H1 (cell line): ENCODE measurements at regions not wholly inside any gene's neighbourhood (a gene's known extent, or its start where the extent isn't known, plus 50 kb on each side); places are given as distances from the start of the nearest gene placed in this dataset.

Experiments
- CEBPB ChIP-seq: IDR thresholded peaks from 2 replicates; pipeline ENCODE4 v1.6.1; 2012; ENCODE audit warnings: low read depth, low read length
- GTF2F1 ChIP-seq: IDR thresholded peaks from 2 replicates; pipeline ENCODE4 v1.6.1; 2012; ENCODE audit warnings: low read depth, low read length, improper control_type of control experiment, borderline replicate concordance
- JUND ChIP-seq: IDR thresholded peaks from 2 replicates; pipeline ENCODE4 v1.6.1; 2011; ENCODE audit warnings: mild to moderate bottlenecking, improper control_type of control experiment, low read length
- POLR2A ChIP-seq, 2 experiments: IDR thresholded peaks; 1 replicate in 1 of 2; 2 replicates in 1 of 2; pipeline ENCODE4 v1.6.1; 2011; ENCODE audit warnings: low read depth in 2 of 2, low read length in 2 of 2, mild to moderate bottlenecking in 2 of 2; ENCODE audit errors: control extremely low read depth in 1 of 2
- RNF2 ChIP-seq: fragments of 200-900, 300-1000 bp; sonication (generic); IDR thresholded peaks from 2 replicates; pipeline ENCODE4 v1.7.1; 2016; ENCODE audit warnings: borderline replicate concordance, low read depth, mild to moderate bottlenecking, antibody characterized with exemption, low read length; ENCODE audit not compliant: poor library complexity, severe bottlenecking; ENCODE audit errors: missing control alignments
- RXRA ChIP-seq: IDR thresholded peaks from 2 replicates; pipeline ENCODE4 v1.6.1; 2011; ENCODE audit warnings: low read depth, mild to moderate bottlenecking, low read length, moderate library complexity; ENCODE audit not compliant: insufficient read depth
- SAP30 ChIP-seq: fragments of 300-600 bp; sonication (generic); IDR thresholded peaks from 2 replicates; pipeline ENCODE4 v1.7.1; 2012; ENCODE audit warnings: low read length, moderate library complexity, mild to moderate bottlenecking, inconsistent platforms; ENCODE audit not compliant: insufficient read depth, insufficient replicate concordance
- SP1 ChIP-seq: IDR thresholded peaks from 2 replicates; pipeline ENCODE4 v1.6.1; 2011; ENCODE audit warnings: low read depth, low read length
- TAF1 ChIP-seq: IDR thresholded peaks from 2 replicates; pipeline ENCODE4 v1.6.1; 2011; ENCODE audit warnings: mild to moderate bottlenecking, low read depth, low read length
- TEAD4 ChIP-seq: IDR thresholded peaks from 2 replicates; pipeline ENCODE4 v1.6.1; 2012; ENCODE audit warnings: low read depth, low read length, inconsistent platforms, mixed read lengths
- YY1 ChIP-seq: IDR thresholded peaks from 2 replicates; pipeline ENCODE4 v1.6.1; 2011; ENCODE audit warnings: low read depth, mild to moderate bottlenecking, low read length
- TF ChIP-seq, protein P1 (sequence below), 3 experiments: IDR thresholded peaks; 1 replicate in 2 of 3; 2 replicates in 1 of 3; pipeline versions ENCODE4 v1.5.1 to v1.6.1; 2011; ENCODE audit warnings: low read length in 3 of 3, mild to moderate bottlenecking in 3 of 3, inconsistent platforms in 2 of 3, low read depth in 1 of 3, moderate library complexity in 1 of 3; ENCODE audit not compliant: insufficient read depth in 1 of 3; ENCODE audit errors: control extremely low read depth in 1 of 3
- TF ChIP-seq, protein P2 (sequence below): IDR thresholded peaks from 2 replicates; pipeline ENCODE4 v1.6.1; 2011; ENCODE audit warnings: low read length, improper control_type of control experiment
- TF ChIP-seq, protein P3 (sequence below): fragments of 300-600 bp; sonication (generic); IDR thresholded peaks from 2 replicates; pipeline ENCODE4 v1.7.1; 2012; ENCODE audit warnings: low read length, moderate library complexity, mild to moderate bottlenecking, inconsistent platforms; ENCODE audit not compliant: insufficient replicate concordance

DNA sequence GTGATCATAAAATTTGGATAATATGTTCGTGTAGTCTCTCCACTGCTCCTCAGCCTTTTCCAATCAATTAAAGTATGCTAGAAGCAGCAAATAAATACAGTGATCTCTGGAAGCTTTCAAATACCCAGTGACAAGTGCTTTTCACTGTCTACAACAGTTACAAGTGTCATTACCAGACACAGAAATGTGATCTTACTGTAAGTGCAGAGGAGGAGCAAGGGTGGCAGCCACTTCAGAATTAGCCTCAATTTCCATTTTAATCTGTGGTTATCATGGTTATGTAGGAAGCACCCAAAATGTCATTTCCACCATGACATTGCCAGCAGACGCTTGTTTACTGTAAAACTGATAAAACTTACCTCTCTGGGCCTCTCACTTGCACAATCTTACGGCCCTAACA, 133.9 kb upstream of the ADAMTS3 start:
- TF ChIP-seq GTF2F1 (no peak), POLR2A (IDR thresholded peaks at IDR 0.05; ENCODE audit: control extremely low read depth in 1 of 2, low read depth in 2 of 2, low read length in 2 of 2) (no peak), RXRA (no peak), JUND (no peak), TAF1 (no peak), TEAD4 (no peak), SP1 (no peak), YY1 (no peak), CEBPB (no peak), RNF2 (no peak), SAP30 (no peak)
- TF ChIP-seq, protein P1, sequence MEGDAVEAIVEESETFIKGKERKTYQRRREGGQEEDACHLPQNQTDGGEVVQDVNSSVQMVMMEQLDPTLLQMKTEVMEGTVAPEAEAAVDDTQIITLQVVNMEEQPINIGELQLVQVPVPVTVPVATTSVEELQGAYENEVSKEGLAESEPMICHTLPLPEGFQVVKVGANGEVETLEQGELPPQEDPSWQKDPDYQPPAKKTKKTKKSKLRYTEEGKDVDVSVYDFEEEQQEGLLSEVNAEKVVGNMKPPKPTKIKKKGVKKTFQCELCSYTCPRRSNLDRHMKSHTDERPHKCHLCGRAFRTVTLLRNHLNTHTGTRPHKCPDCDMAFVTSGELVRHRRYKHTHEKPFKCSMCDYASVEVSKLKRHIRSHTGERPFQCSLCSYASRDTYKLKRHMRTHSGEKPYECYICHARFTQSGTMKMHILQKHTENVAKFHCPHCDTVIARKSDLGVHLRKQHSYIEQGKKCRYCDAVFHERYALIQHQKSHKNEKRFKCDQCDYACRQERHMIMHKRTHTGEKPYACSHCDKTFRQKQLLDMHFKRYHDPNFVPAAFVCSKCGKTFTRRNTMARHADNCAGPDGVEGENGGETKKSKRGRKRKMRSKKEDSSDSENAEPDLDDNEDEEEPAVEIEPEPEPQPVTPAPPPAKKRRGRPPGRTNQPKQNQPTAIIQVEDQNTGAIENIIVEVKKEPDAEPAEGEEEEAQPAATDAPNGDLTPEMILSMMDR (IDR thresholded peaks at IDR 0.05; ENCODE audit: control extremely low read depth in 1 of 3, insufficient read depth in 1 of 3, low read depth in 1 of 3, low read length in 3 of 3): no peak
- TF ChIP-seq, protein P2, sequence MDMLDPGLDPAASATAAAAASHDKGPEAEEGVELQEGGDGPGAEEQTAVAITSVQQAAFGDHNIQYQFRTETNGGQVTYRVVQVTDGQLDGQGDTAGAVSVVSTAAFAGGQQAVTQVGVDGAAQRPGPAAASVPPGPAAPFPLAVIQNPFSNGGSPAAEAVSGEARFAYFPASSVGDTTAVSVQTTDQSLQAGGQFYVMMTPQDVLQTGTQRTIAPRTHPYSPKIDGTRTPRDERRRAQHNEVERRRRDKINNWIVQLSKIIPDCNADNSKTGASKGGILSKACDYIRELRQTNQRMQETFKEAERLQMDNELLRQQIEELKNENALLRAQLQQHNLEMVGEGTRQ: no peak
- TF ChIP-seq, protein P3, sequence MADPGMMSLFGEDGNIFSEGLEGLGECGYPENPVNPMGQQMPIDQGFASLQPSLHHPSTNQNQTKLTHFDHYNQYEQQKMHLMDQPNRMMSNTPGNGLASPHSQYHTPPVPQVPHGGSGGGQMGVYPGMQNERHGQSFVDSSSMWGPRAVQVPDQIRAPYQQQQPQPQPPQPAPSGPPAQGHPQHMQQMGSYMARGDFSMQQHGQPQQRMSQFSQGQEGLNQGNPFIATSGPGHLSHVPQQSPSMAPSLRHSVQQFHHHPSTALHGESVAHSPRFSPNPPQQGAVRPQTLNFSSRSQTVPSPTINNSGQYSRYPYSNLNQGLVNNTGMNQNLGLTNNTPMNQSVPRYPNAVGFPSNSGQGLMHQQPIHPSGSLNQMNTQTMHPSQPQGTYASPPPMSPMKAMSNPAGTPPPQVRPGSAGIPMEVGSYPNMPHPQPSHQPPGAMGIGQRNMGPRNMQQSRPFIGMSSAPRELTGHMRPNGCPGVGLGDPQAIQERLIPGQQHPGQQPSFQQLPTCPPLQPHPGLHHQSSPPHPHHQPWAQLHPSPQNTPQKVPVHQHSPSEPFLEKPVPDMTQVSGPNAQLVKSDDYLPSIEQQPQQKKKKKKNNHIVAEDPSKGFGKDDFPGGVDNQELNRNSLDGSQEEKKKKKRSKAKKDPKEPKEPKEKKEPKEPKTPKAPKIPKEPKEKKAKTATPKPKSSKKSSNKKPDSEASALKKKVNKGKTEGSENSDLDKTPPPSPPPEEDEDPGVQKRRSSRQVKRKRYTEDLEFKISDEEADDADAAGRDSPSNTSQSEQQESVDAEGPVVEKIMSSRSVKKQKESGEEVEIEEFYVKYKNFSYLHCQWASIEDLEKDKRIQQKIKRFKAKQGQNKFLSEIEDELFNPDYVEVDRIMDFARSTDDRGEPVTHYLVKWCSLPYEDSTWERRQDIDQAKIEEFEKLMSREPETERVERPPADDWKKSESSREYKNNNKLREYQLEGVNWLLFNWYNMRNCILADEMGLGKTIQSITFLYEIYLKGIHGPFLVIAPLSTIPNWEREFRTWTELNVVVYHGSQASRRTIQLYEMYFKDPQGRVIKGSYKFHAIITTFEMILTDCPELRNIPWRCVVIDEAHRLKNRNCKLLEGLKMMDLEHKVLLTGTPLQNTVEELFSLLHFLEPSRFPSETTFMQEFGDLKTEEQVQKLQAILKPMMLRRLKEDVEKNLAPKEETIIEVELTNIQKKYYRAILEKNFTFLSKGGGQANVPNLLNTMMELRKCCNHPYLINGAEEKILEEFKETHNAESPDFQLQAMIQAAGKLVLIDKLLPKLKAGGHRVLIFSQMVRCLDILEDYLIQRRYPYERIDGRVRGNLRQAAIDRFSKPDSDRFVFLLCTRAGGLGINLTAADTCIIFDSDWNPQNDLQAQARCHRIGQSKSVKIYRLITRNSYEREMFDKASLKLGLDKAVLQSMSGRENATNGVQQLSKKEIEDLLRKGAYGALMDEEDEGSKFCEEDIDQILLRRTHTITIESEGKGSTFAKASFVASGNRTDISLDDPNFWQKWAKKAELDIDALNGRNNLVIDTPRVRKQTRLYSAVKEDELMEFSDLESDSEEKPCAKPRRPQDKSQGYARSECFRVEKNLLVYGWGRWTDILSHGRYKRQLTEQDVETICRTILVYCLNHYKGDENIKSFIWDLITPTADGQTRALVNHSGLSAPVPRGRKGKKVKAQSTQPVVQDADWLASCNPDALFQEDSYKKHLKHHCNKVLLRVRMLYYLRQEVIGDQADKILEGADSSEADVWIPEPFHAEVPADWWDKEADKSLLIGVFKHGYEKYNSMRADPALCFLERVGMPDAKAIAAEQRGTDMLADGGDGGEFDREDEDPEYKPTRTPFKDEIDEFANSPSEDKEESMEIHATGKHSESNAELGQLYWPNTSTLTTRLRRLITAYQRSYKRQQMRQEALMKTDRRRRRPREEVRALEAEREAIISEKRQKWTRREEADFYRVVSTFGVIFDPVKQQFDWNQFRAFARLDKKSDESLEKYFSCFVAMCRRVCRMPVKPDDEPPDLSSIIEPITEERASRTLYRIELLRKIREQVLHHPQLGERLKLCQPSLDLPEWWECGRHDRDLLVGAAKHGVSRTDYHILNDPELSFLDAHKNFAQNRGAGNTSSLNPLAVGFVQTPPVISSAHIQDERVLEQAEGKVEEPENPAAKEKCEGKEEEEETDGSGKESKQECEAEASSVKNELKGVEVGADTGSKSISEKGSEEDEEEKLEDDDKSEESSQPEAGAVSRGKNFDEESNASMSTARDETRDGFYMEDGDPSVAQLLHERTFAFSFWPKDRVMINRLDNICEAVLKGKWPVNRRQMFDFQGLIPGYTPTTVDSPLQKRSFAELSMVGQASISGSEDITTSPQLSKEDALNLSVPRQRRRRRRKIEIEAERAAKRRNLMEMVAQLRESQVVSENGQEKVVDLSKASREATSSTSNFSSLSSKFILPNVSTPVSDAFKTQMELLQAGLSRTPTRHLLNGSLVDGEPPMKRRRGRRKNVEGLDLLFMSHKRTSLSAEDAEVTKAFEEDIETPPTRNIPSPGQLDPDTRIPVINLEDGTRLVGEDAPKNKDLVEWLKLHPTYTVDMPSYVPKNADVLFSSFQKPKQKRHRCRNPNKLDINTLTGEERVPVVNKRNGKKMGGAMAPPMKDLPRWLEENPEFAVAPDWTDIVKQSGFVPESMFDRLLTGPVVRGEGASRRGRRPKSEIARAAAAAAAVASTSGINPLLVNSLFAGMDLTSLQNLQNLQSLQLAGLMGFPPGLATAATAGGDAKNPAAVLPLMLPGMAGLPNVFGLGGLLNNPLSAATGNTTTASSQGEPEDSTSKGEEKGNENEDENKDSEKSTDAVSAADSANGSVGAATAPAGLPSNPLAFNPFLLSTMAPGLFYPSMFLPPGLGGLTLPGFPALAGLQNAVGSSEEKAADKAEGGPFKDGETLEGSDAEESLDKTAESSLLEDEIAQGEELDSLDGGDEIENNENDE: no peak
